ENCODE measurements at regions not wholly inside any gene's neighbourhood (a gene's known extent, or its start where the extent isn't known, plus 50 kb on each side); places are given as distances from the start of the nearest gene placed in this dataset.

GRCh38 chr18:5704847-5705246 lies 161.1 kb upstream of the EPB41L3 start:
- TF ChIP-seq CTCF (IDR thresholded peaks at IDR 0.05) (no peak), POLR2A (IDR thresholded peaks at IDR 0.05) (no peak)

All from body of pancreas (tissue), 4 donors.